Non-pigmented ciliary epithelial cell (primary cell): ENCODE measurements at regions not wholly inside any gene's neighbourhood (a gene's known extent, or its start where the extent isn't known, plus 50 kb on each side); places are given as distances from the start of the nearest gene placed in this dataset.
"Not testable (repeated sequence)": the region's sequence is repeated elsewhere in the genome, so short reads cannot be mapped to it uniquely, and the experiment has no call there.

Source experiments
- DNase-seq: peaks from one replicate; pipeline ENCODE4 v3.0.0-alpha.2; 2010; ENCODE audit warnings: low read depth

DNA sequence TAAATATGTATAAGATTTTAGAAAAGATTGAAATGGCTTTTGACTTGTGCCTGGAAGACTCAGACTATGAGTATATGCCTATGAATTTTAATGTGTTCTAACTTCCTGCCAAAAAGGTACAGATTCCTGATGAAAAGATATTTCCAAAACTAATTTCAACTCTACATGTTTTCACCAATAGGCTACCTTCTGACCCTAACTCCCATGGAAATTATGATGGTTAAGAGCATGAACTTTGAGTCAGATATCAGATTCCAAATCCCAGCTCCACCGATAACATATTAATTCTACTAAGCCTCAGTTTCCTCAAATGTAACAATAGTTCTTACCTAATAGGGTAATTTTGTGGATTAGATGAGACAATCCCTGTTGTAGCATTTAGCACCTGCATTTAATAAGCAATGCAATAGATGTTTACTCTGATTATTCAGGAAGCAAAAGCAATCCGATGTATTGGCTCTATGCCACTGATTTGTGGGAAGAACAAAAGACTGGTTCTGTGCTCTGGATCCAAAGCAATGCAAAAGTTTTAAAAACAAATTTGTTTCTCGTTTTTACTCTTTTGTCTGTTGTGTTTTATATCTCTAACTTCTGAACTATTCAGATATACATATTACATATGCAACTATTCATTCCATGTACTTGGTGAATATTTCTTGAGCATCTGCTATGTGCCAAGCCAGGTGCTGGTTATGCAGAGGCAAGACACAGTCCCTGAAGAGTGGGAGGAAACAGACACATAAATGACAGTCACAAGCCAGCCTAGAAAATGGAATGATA is 115.4 kb downstream of the GATA6 start:
- DNase-seq = no peak

- DNase-seq = not testable (repeated sequence)
These were observed 114.5 kb downstream of the GATA6 start for GRCh38 chr18:22283855-22284254.

- DNase-seq = no peak
These were observed 114.0 kb downstream of the GATA6 start for GRCh38 chr18:22283397-22283796.

- DNase-seq = no peak
These were observed 113.7 kb downstream of the GATA6 start for GRCh38 chr18:22283116-22283395.

GRCh38 chr18:22282311-22283115 is 113.1 kb downstream of the GATA6 start:
- DNase-seq = peak; percentile 89

DNA sequence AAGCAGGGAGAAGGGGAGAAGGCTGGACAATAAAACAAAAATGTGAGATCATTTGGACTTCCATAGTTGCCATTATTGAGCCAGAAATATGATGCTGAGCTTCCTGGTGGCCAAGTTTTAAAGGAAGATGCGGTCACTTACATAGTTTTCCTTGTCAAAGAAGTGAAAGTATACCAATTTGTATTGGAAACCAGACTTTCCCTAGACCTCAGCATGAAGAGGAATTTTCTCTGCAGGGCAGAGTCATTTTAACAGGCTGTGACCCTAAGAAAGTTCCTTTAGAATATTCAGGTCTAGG is 111.0 kb downstream of the GATA6 start:
- no peak for DNase-seq

- DNase-seq = no peak
These were observed 110.5 kb downstream of the GATA6 start for GRCh38 chr18:22279741-22280452.

GRCh38 chr18:22278798-22279197 is 109.4 kb downstream of the GATA6 start:
- DNase-seq = no peak

GRCh38 chr18:22277758-22278157 is 108.4 kb downstream of the GATA6 start:
- no peak for DNase-seq

- DNase-seq = no peak
These were observed 106.9 kb downstream of the GATA6 start for GRCh38 chr18:22276334-22276713.

DNA sequence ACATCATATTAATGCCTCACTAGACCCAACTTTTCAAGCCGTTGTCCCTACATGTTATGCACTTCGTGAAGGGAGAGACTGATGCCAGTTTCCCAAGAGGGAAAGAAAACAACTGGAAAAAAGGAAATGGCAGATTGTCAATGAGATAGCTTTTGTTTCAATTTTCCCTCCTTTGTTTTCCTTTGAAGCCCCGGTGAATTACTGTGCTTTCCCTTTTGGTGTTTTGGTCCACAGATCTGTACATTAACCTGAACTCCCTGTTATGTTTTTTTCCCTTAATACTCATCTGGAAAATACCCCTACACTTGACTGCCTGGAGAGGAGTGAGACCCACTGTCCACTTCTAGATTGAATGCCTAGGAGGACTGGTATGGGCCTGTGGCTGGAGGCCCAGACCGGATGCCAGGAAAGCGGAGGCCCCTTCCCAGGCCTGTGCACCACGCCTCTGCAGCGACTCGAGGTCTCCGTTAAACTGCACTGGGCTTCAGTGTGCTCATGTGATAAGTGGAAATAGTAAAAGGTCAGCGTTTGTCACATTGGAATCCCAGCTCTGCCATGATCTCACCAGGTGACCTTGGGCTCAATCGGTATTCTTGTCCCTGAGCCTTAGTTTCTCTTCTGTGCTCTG is 106.4 kb downstream of the GATA6 start:
- DNase-seq = no peak

GRCh38 chr18:22273101-22274039 is 104.0 kb downstream of the GATA6 start:
- no peak for DNase-seq

- no peak for DNase-seq
These were observed 102.9 kb downstream of the GATA6 start for GRCh38 chr18:22272242-22272641.

GRCh38 chr18:22271030-22271429 is 101.6 kb downstream of the GATA6 start:
- no peak for DNase-seq

- no peak for DNase-seq
These were observed 99.3 kb downstream of the GATA6 start for GRCh38 chr18:22268641-22269128.

GRCh38 chr18:22267697-22268096 is 98.3 kb downstream of the GATA6 start:
- no peak for DNase-seq

DNA sequence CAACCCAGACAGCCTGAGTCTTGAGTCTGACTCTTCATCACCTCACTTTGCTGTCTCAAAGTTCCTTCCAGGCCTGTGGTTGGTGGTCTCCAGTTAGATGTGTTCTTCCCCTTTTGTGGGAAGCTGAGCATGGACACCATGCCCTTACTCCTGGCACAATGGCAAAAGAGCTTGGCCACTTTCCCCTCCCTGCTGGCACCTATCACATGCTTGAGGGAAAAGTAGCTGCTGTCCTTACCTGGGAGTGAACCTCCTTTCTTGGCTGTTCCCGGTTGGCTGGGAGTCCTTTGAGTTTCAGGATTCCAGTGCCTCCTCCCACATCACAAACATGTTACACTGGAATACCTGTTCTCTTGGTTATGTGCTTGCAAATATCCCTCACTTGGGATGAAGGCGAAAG is 97.8 kb downstream of the GATA6 start:
- no peak for DNase-seq

GRCh38 chr18:22265838-22266237 is 96.4 kb downstream of the GATA6 start:
- DNase-seq = no peak

DNA sequence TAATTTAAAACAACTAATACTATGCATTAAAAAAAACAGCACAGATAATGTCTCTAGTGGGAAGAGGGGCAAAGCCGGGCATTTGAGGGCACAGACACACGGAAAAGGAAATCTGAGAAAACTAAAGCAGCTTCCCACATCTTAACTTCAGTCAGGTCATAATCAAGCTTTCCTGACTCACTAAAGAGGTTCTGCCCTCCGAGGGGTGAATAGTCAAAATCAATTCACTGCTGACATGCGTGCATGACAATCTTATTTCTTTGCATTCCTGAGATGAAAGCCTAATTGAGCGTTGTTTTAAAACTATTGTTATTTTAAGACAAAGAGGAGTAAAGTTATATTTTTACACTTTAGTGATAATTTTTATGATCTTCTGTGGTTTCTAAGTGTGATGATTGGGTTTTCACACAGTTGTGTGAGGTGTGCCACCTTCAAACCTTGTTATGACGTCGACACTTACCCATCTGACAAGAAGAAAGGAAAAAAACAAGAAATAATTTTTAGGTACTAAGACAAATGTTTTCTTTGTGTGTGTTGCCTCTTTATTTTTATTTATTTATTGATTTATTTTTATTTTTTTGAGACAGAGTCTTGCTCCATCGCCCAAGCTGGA is 90.9 kb downstream of the GATA6 start:
- no peak for DNase-seq

DNA sequence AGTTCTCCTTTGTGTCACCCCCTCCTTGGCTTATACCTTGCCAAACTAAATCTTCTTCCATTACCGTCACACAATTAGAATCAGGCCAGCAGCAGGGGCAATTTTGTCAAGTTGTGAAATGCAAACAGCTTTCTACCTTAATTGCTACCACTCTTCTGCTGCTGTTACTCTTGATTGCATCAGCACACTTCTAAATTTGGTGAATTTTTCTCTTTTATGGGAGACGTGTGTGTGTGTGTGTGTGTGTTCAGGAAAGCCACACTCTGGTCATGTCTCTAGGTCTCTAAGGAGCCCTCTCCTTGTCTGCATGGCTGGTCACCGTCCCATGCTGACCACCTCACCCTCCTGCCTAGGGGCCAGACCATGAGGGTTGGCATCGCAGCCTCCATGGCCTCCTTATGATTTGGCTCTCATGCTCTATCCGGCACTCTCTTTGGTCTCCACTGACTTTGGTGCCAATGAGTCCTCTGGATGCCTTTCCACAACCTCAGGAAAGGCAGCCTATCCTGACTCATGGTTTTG is 87.7 kb downstream of the GATA6 start:
- no peak for DNase-seq

DNA sequence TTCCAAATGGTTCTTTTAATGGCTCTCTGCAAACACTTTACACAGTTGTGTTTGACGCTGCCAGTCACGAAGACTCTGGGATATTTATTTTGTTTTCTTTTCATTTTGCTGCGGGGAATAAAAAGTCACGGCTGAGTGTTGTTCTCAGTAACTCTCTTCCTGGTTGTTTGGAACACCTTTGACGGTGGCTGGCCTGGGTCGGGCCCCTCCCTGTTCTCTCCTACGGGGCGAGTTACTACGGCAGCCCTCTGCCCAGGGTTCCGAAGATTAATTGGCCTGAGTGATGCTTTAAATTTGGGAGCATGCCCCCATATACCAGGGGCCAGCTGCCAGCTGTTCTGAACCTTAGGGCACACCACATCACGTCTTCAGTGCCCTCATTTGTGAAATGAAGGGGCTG is 84.7 kb downstream of the GATA6 start:
- no peak for DNase-seq
